DND-41 (cell line): ENCODE measurements at regions not wholly inside any gene's neighbourhood (a gene's known extent, or its start where the extent isn't known, plus 50 kb on each side); places are given as distances from the start of the nearest gene placed in this dataset.

Experiments used
- EZH2 ChIP-seq: IDR thresholded peaks from 3 replicates; pipeline ENCODE4 v1.6.1; 2012; ENCODE audit warnings: borderline replicate concordance, low read depth, mild to moderate bottlenecking, moderate library complexity, low read length, inconsistent platforms; ENCODE audit not compliant: severe bottlenecking
- TF ChIP-seq, protein P1 (sequence below): IDR thresholded peaks from 2 replicates; pipeline ENCODE4 v1.5.1; 2012; ENCODE audit warnings: borderline replicate concordance, low read length, moderate library complexity, mild to moderate bottlenecking; ENCODE audit not compliant: poor library complexity, severe bottlenecking; ENCODE audit errors: extremely low read depth

DNA sequence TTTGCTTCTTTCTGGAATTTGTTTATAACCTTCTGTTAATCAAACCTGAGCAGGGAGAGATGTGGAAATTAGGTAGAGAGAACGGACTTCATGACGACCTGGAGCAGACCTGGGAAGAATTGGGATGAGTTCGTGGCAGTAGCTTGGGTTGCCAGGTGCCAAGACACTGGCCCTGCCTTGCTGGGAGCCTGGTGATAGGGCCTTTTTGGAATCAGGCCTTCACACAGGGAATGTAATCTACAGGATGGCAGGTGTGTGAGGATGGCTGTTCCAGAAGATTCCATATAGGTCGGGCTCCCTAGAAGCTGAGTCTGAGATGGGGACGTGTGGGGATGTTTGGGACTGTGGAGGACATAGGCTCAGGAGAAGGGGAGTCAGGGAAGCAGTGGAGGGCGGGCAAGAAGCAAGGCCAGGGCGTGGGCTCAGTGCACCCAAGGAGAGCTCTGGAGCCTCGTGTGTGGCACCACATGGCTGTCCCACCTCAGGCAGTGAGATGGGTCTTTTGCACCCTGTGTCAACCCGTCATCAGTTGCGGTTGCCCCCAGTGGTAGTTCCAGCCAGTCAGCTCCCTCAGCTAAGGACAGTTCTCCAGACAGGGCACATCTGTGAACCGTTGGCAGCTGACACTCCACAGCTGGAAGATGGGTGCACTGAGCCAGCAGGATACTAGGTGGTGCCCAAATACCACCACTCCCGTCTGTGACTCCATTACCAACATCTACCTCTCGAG lies 395.9 kb downstream of the MATN1 start:
- TF ChIP-seq, protein P1, sequence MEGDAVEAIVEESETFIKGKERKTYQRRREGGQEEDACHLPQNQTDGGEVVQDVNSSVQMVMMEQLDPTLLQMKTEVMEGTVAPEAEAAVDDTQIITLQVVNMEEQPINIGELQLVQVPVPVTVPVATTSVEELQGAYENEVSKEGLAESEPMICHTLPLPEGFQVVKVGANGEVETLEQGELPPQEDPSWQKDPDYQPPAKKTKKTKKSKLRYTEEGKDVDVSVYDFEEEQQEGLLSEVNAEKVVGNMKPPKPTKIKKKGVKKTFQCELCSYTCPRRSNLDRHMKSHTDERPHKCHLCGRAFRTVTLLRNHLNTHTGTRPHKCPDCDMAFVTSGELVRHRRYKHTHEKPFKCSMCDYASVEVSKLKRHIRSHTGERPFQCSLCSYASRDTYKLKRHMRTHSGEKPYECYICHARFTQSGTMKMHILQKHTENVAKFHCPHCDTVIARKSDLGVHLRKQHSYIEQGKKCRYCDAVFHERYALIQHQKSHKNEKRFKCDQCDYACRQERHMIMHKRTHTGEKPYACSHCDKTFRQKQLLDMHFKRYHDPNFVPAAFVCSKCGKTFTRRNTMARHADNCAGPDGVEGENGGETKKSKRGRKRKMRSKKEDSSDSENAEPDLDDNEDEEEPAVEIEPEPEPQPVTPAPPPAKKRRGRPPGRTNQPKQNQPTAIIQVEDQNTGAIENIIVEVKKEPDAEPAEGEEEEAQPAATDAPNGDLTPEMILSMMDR: no peak
- no peak for TF ChIP-seq EZH2
